SIG-M5 treated with dmso at 0.1 percent for 504 hours (cell line): ENCODE measurements at regions not wholly inside any gene's neighbourhood (a gene's known extent, or its start where the extent isn't known, plus 50 kb on each side); places are given as distances from the start of the nearest gene placed in this dataset.

Experiments used
- DNase-seq: peaks from one replicate; lab custom pipeline; 2025; ENCODE audit not compliant: unreplicated experiment; lab: John Stamatoyannopoulos, UW

- DNase-seq: no peak
Observed at GRCh38 chr15:36373550-36373949, 205.9 kb upstream of the CDIN1 start.

GRCh38 chr15:36389107-36389506, 190.3 kb upstream of the CDIN1 start:
- no peak for DNase-seq

- DNase-seq: no peak
Observed at GRCh38 chr15:36390491-36390890, 188.9 kb upstream of the CDIN1 start.

GRCh38 chr15:36392676-36393266, 186.7 kb upstream of the CDIN1 start:
- no peak for DNase-seq

- no peak for DNase-seq
Observed at GRCh38 chr15:36398212-36398611, 181.2 kb upstream of the CDIN1 start.

- DNase-seq: no peak
Observed at GRCh38 chr15:36399276-36399675, 180.2 kb upstream of the CDIN1 start.

GRCh38 chr15:36400936-36401585, 178.4 kb upstream of the CDIN1 start:
- no peak for DNase-seq

- DNase-seq: no peak
Observed at GRCh38 chr15:36401586-36401966, 177.8 kb upstream of the CDIN1 start.

GRCh38 chr15:36403351-36403750, 176.1 kb upstream of the CDIN1 start:
- DNase-seq: no peak

GRCh38 chr15:36406366-36406765, 173.1 kb upstream of the CDIN1 start:
- no peak for DNase-seq

GRCh38 chr15:36406911-36407310, 172.5 kb upstream of the CDIN1 start:
- no peak for DNase-seq

- DNase-seq: no peak
Observed at GRCh38 chr15:36407647-36408046, 171.8 kb upstream of the CDIN1 start.

GRCh38 chr15:36409819-36410218, 169.6 kb upstream of the CDIN1 start:
- no peak for DNase-seq

GRCh38 chr15:36414670-36415069, 164.8 kb upstream of the CDIN1 start:
- no peak for DNase-seq

- no peak for DNase-seq
Observed at GRCh38 chr15:36415643-36416042, 163.8 kb upstream of the CDIN1 start.

GRCh38 chr15:36422631-36423030, 156.8 kb upstream of the CDIN1 start:
- DNase-seq: no peak

- DNase-seq: no peak
Observed at GRCh38 chr15:36426691-36427090, 152.7 kb upstream of the CDIN1 start.

GRCh38 chr15:36428102-36428845, 151.2 kb upstream of the CDIN1 start:
- DNase-seq: no peak

GRCh38 chr15:36429707-36430106, 149.7 kb upstream of the CDIN1 start:
- no peak for DNase-seq

- DNase-seq: no peak
Observed at GRCh38 chr15:36430280-36430679, 149.1 kb upstream of the CDIN1 start.

GRCh38 chr15:36430726-36431265, 148.6 kb upstream of the CDIN1 start:
- no peak for DNase-seq

- DNase-seq: no peak
Observed at GRCh38 chr15:36432161-36432560, 147.3 kb upstream of the CDIN1 start.
